Thyroid gland (tissue), 4 donors: ENCODE measurements at regions not wholly inside any gene's neighbourhood (a gene's known extent, or its start where the extent isn't known, plus 50 kb on each side); places are given as distances from the start of the nearest gene placed in this dataset.

Experiments
- DNase-seq, 2 donors: peaks; one replicate each; pipeline ENCODE4 v3.0.0-alpha.2; 2019
- H3K27ac ChIP-seq, 3 donors: fragments of 200-600 bp; sonication (generic); 1 replicate in 2 of 3; 2 replicates in 1 of 3; pipeline ENCODE4 v1.5.1; 2016 to 2019; ENCODE audit warnings: mild to moderate bottlenecking in 1 of 3, moderate library complexity in 1 of 3
- H3K27me3 ChIP-seq: fragments of 200-600 bp; sonication (generic); one replicate; pipeline ENCODE4 v1.5.1; 2019
- H3K36me3 ChIP-seq, 2 donors: fragments of 200-600 bp; sonication (generic); one replicate each; pipeline ENCODE4 v1.5.1; 2016 to 2019
- H3K4me1 ChIP-seq, 2 donors: fragments of 200-600 bp; sonication (generic); one replicate each; pipeline ENCODE4 v1.5.1; 2017 to 2019
- H3K4me3 ChIP-seq, 3 donors: fragments of 200-600 bp; sonication (generic); replicated peaks in 1 of 3; 1 replicate in 2 of 3; 2 replicates in 1 of 3; pipeline ENCODE4 v1.5.1; 2016; ENCODE audit warnings: mild to moderate bottlenecking in 1 of 3
- H3K9me3 ChIP-seq: fragments of 200-600 bp; sonication (generic); one replicate; pipeline ENCODE4 v1.5.1; 2017
- CTCF ChIP-seq, 6 experiments: fragments of 200-600 bp in 3 of 6; fragments of 450-650 bp in 3 of 6; sonication (generic) in 3 of 6; IDR thresholded peaks; one replicate each; pipeline ENCODE4 v1.5.1; 2016 to 2019; ENCODE audit warnings: antibody characterized with exemption in 6 of 6, mild to moderate bottlenecking in 2 of 6, inconsistent platforms in 1 of 6, moderate library complexity in 1 of 6
- POLR2A ChIP-seq, 2 donors: fragments of 450-650 bp; IDR thresholded peaks; one replicate each; pipeline ENCODE4 v1.6.1; 2017; ENCODE audit warnings: antibody characterized with exemption in 2 of 2, mild to moderate bottlenecking in 2 of 2, moderate library complexity in 1 of 2
- WGBS, 2 donors: methylation state at CpG; one replicate each; pipeline ENCODE4 v1.1.5; 2017; 5-methylcytosine and 5-hydroxymethylcytosine counted together
- intact Hi-C: fragments of 100-400 bp; cut with DNase I; formaldehyde crosslinking; loops from one replicate; pipeline ENCODE4 v1.15.1; 2023

GRCh38 chr1:103208844-103209243 is 100.5 kb upstream of the COL11A1 start:
- Histone ChIP-seq H3K9me3 (no peaks in the 10 kb centered on the region), H3K27me3 (no peaks in the 10 kb centered on the region), H3K36me3 (no peaks in the 10 kb centered on the region), H3K27ac (no peak overlapping the region), H3K4me1 (no peaks in the 10 kb centered on the region), H3K4me3 (no peak overlapping the region)
- DNase-seq, result no peak
- intact Hi-C loops, result no loop called here
- 95 to 96% methylated on average over 2 of the region's 2 CpGs for WGBS, 2 donors
- no peak for TF ChIP-seq CTCF (IDR thresholded peaks at IDR 0.05)
- no peak for TF ChIP-seq POLR2A (IDR thresholded peaks at IDR 0.05)

GRCh38 chr1:103199001-103199400 is 90.7 kb upstream of the COL11A1 start:
- intact Hi-C loops, result no loop called here
- 70 to 75% methylated on average over 1 of the region's 1 CpG for WGBS, 2 donors
- TF ChIP-seq CTCF (IDR thresholded peaks at IDR 0.05), result no peak
- no peak for TF ChIP-seq POLR2A (IDR thresholded peaks at IDR 0.05)
- H3K4me3 ChIP-seq, result no peak overlapping the region
- no peaks in the 10 kb centered on the region for H3K36me3 ChIP-seq
- no peaks in the 10 kb centered on the region for H3K4me1 ChIP-seq
- no peaks in the 10 kb centered on the region for H3K27me3 ChIP-seq
- H3K27ac ChIP-seq, result no peak overlapping the region
- no peaks in the 10 kb centered on the region for H3K9me3 ChIP-seq
- no peak for DNase-seq

GRCh38 chr1:103198076-103198475 is 89.8 kb upstream of the COL11A1 start:
- no peak overlapping the region for H3K4me3 ChIP-seq
- intact Hi-C loops, result no loop called here
- no peak for DNase-seq
- TF ChIP-seq POLR2A (IDR thresholded peaks at IDR 0.05), result no peak
- no peak for TF ChIP-seq CTCF (IDR thresholded peaks at IDR 0.05)
- no peak overlapping the region for H3K27ac ChIP-seq
- WGBS, 2 donors, result 70 to 80% methylated on average over 2 of the region's 2 CpGs
- H3K9me3 ChIP-seq, result no peaks in the 10 kb centered on the region
- no peaks in the 10 kb centered on the region for H3K27me3 ChIP-seq
- H3K36me3 ChIP-seq, result no peaks in the 10 kb centered on the region
- no peaks in the 10 kb centered on the region for H3K4me1 ChIP-seq

GRCh38 chr1:103197216-103197615 is 88.9 kb upstream of the COL11A1 start:
- WGBS, 2 donors, result 91 to 95% methylated on average over 2 of the region's 2 CpGs
- no peak overlapping the region for H3K4me3 ChIP-seq
- intact Hi-C loops, result no loop called here

GRCh38 chr1:103194984-103195383 is 86.7 kb upstream of the COL11A1 start:
- intact Hi-C loops, result no loop called here
- Histone ChIP-seq H3K36me3 (no peaks in the 10 kb centered on the region), H3K4me1 (no peaks in the 10 kb centered on the region), H3K4me3 (no peak overlapping the region), H3K9me3 (no peaks in the 10 kb centered on the region), H3K27ac (no peak overlapping the region), H3K27me3 (no peaks in the 10 kb centered on the region)
- DNase-seq, result no peak
- WGBS, 2 donors, result 61 to 63% methylated on average over 4 of the region's 4 CpGs
- no peak for TF ChIP-seq POLR2A (IDR thresholded peaks at IDR 0.05)
- no peak for TF ChIP-seq CTCF (IDR thresholded peaks at IDR 0.05)

More at GRCh38 chr1:103197216-103197615, 88.9 kb upstream of the COL11A1 start:
- Histone ChIP-seq H3K36me3 (no peaks in the 10 kb centered on the region), H3K4me1 (no peaks in the 10 kb centered on the region), H3K9me3 (no peaks in the 10 kb centered on the region), H3K27me3 (no peaks in the 10 kb centered on the region), H3K27ac (no peak overlapping the region)
- TF ChIP-seq POLR2A (IDR thresholded peaks at IDR 0.05) (no peak), CTCF (IDR thresholded peaks at IDR 0.05) (no peak)
- DNase-seq, result no peak
